A549 (cell line): ENCODE measurements at regions not wholly inside any gene's neighbourhood (a gene's known extent, or its start where the extent isn't known, plus 50 kb on each side); places are given as distances from the start of the nearest gene placed in this dataset.

Experiments
- EHMT2 ChIP-seq: fragments of 200-600 bp; sonication (generic); IDR thresholded peaks from 2 replicates; pipeline ENCODE4 v1.6.1; 2016; ENCODE audit warnings: antibody characterized with exemption, low read depth, mild to moderate bottlenecking, moderate library complexity
- EP300 ChIP-seq, 2 experiments: fragments of >200 bp; sonication (Bioruptor Twin); formaldehyde crosslinking; IDR thresholded peaks; 2 replicates in 1 of 2; 3 replicates in 1 of 2; pipeline ENCODE4 v1.6.1; 2016 to 2017
- FOSL2 ChIP-seq, 2 experiments: fragments of 450-650 bp in 1 of 2; fragments of >200 bp in 1 of 2; sonication (Bioruptor Twin) in 1 of 2; formaldehyde crosslinking; IDR thresholded peaks; 2 replicates each; pipeline versions ENCODE4 v1.5.0 to v1.6.1; 2016 to 2020; ENCODE audit warnings: mild to moderate bottlenecking in 1 of 2, moderate library complexity in 1 of 2
- HDAC2 ChIP-seq: fragments of 200-600 bp; sonication (generic); IDR thresholded peaks from 2 replicates; pipeline ENCODE4 v1.6.1; 2016
- MAFK ChIP-seq: fragments of 450-650 bp; IDR thresholded peaks from 2 replicates; pipeline ENCODE4 v1.6.1; 2014; ENCODE audit not compliant: partially characterized antibody
- NR3C1 ChIP-seq: fragments of >200 bp; sonication (Bioruptor Twin); formaldehyde crosslinking; IDR thresholded peaks from 3 replicates; pipeline ENCODE4 v1.6.1; 2017
- POLR2A ChIP-seq: IDR thresholded peaks from 2 replicates; pipeline ENCODE4 v1.6.1; 2012; ENCODE audit warnings: mild to moderate bottlenecking, low read length
- SMC3 ChIP-seq: fragments of >200 bp; sonication (Bioruptor Twin); formaldehyde crosslinking; IDR thresholded peaks from 3 replicates; pipeline ENCODE4 v1.6.1; 2018; ENCODE audit warnings: inconsistent platforms
- TF ChIP-seq, protein P1 (sequence below): fragments of >200 bp; sonication (Bioruptor Twin); formaldehyde crosslinking; IDR thresholded peaks from 3 replicates; pipeline ENCODE4 v1.5.1; 2016
- TF ChIP-seq, protein P2 (sequence below): fragments of 200-600 bp; sonication (generic); IDR thresholded peaks from 2 replicates; pipeline ENCODE4 v1.6.1; 2016; ENCODE audit warnings: antibody characterized with exemption, mild to moderate bottlenecking, moderate library complexity
- TF ChIP-seq, protein P3 (sequence below): fragments of 150-350 bp; IDR thresholded peaks from 2 replicates; pipeline ENCODE4 v1.6.1; 2014; ENCODE audit warnings: low read depth, mild to moderate bottlenecking, low read length
- TF ChIP-seq, protein P4 (sequence below): IDR thresholded peaks from 2 replicates; pipeline ENCODE4 v1.6.1; 2012

DNA sequence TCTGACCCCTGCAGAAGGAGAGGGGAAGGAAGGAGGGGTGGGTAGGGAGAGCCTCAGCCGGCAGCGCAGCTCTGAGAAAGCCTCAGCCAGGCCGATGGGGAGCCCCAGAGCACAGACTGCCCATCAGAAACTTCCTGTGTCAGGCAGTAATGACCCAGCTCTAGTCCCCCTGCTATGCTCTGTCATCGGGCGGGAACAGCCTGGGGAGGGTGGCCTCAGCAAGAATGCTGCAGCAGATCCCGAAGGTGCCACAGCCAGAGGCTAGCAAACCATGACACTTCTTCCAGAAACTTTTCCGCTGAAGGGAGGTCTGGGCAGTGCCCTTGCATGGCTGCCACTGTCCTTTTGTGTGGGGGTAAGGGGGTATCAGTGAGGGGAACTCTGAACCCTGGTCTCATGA lies 279.0 kb downstream of the BCOR start:
- TF ChIP-seq EP300 (IDR thresholded peaks at IDR 0.05), result no peak
- TF ChIP-seq, protein P1, sequence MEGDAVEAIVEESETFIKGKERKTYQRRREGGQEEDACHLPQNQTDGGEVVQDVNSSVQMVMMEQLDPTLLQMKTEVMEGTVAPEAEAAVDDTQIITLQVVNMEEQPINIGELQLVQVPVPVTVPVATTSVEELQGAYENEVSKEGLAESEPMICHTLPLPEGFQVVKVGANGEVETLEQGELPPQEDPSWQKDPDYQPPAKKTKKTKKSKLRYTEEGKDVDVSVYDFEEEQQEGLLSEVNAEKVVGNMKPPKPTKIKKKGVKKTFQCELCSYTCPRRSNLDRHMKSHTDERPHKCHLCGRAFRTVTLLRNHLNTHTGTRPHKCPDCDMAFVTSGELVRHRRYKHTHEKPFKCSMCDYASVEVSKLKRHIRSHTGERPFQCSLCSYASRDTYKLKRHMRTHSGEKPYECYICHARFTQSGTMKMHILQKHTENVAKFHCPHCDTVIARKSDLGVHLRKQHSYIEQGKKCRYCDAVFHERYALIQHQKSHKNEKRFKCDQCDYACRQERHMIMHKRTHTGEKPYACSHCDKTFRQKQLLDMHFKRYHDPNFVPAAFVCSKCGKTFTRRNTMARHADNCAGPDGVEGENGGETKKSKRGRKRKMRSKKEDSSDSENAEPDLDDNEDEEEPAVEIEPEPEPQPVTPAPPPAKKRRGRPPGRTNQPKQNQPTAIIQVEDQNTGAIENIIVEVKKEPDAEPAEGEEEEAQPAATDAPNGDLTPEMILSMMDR, result no peak
- no peak for TF ChIP-seq POLR2A
- TF ChIP-seq, protein P2, sequence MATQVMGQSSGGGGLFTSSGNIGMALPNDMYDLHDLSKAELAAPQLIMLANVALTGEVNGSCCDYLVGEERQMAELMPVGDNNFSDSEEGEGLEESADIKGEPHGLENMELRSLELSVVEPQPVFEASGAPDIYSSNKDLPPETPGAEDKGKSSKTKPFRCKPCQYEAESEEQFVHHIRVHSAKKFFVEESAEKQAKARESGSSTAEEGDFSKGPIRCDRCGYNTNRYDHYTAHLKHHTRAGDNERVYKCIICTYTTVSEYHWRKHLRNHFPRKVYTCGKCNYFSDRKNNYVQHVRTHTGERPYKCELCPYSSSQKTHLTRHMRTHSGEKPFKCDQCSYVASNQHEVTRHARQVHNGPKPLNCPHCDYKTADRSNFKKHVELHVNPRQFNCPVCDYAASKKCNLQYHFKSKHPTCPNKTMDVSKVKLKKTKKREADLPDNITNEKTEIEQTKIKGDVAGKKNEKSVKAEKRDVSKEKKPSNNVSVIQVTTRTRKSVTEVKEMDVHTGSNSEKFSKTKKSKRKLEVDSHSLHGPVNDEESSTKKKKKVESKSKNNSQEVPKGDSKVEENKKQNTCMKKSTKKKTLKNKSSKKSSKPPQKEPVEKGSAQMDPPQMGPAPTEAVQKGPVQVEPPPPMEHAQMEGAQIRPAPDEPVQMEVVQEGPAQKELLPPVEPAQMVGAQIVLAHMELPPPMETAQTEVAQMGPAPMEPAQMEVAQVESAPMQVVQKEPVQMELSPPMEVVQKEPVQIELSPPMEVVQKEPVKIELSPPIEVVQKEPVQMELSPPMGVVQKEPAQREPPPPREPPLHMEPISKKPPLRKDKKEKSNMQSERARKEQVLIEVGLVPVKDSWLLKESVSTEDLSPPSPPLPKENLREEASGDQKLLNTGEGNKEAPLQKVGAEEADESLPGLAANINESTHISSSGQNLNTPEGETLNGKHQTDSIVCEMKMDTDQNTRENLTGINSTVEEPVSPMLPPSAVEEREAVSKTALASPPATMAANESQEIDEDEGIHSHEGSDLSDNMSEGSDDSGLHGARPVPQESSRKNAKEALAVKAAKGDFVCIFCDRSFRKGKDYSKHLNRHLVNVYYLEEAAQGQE, result no peak
- no peak for TF ChIP-seq FOSL2 (IDR thresholded peaks at IDR 0.05)
- no peak for TF ChIP-seq FOSL2 (CRISPR knock-in tag; IDR thresholded peaks at IDR 0.05)
- no peak for TF ChIP-seq NR3C1
- TF ChIP-seq, protein P3, sequence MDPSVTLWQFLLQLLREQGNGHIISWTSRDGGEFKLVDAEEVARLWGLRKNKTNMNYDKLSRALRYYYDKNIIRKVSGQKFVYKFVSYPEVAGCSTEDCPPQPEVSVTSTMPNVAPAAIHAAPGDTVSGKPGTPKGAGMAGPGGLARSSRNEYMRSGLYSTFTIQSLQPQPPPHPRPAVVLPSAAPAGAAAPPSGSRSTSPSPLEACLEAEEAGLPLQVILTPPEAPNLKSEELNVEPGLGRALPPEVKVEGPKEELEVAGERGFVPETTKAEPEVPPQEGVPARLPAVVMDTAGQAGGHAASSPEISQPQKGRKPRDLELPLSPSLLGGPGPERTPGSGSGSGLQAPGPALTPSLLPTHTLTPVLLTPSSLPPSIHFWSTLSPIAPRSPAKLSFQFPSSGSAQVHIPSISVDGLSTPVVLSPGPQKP, result no peak
- TF ChIP-seq MAFK, result no peak
- no peak for TF ChIP-seq EHMT2
- TF ChIP-seq, protein P4, sequence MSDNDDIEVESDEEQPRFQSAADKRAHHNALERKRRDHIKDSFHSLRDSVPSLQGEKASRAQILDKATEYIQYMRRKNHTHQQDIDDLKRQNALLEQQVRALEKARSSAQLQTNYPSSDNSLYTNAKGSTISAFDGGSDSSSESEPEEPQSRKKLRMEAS, result no peak
- no peak for TF ChIP-seq SMC3
- no peak for TF ChIP-seq HDAC2
